NCI-H2196 treated with DMSO at 0.1 percent for 48 hours (cell line): ENCODE measurements at regions not wholly inside any gene's neighbourhood (a gene's known extent, or its start where the extent isn't known, plus 50 kb on each side); places are given as distances from the start of the nearest gene placed in this dataset.
A peak's percentile ranks its signal among the peaks of the same experiment; 100 is the strongest.

Experiments
- DNase-seq: peaks from one replicate; lab custom pipeline; 2025; ENCODE audit not compliant: unreplicated experiment; lab: John Stamatoyannopoulos, UW

- DNase-seq = no peak
These were observed 115.4 kb upstream of the KLF6 start for GRCh38 chr10:3900391-3900790.

DNA sequence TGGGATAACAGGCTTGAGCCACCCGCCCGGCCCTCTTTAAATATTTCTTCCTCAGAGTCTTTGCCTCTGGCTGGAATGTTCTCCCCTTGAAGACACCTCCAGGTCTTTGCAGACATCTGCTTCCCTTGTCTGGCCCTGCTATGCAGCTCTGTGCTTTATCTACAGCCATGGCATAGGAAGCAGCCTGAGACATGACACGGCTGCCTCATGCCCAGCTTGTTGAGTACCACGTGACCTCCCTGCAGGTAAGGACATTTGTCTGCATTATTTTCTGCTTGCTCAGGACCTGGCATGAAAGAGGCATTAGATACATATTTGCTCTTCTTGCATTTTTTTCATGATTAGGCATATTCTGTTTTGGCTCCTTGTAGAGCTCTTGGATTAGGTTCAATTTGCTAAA, 113.8 kb upstream of the KLF6 start:
- peak; percentile 67 for DNase-seq

- no peak for DNase-seq
These were observed 112.1 kb upstream of the KLF6 start for GRCh38 chr10:3897156-3897555.

DNA sequence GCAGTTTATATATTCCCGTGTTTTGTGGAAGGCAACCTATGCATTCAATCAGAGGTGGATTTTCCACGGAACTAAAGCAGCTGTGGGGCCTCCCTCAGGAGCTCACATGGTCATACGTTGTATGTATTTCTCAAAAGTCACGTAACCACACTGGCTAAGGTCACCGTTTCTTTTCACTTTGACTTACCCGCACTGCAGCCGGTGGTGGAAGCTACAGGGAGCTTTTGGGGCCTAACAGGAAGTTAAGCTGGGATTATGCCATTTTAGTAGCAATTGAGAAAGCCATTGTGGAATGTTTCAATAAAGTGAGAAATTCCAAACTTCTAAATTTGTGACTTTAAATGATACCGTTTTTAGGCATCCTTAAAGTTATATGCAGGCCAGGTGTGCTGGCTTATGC, 111.2 kb upstream of the KLF6 start:
- DNase-seq = no peak

GRCh38 chr10:3895045-3895631, 110.1 kb upstream of the KLF6 start:
- DNase-seq = no peak

- DNase-seq = no peak
These were observed 109.0 kb upstream of the KLF6 start for GRCh38 chr10:3893901-3894563.

- DNase-seq = no peak
These were observed 107.7 kb upstream of the KLF6 start for GRCh38 chr10:3892440-3893425.

GRCh38 chr10:3891396-3891795, 106.4 kb upstream of the KLF6 start:
- DNase-seq = no peak

- no peak for DNase-seq
These were observed 105.8 kb upstream of the KLF6 start for GRCh38 chr10:3890602-3891352.

DNA sequence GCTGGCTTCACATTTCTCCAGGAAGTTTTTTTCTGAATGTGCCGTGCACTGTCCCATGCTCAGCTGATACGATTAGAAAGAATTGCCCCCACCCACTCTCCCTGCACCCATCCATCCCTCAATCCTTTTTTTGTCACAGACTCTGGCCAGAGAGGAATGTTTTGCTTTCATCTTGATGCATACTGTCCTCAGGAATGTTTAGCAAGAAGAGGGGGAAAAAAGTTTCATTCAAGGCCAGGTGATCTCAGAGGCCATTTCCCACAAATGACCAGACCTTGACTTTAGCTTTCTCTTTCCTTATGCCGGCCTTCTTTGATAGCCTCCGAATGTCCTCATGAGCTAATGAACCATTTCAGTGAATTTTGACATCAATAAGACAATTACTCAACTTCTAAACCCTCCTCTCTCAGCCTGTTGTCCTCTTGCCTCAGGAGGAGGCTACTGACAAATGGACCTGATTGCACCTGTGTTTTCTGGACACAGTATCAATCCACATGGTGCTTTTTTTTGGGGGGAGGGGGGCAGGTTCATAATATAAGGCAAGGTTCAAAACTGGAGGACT, 105.0 kb upstream of the KLF6 start:
- no peak for DNase-seq

GRCh38 chr10:3887885-3888476, 103.0 kb upstream of the KLF6 start:
- DNase-seq = no peak

DNA sequence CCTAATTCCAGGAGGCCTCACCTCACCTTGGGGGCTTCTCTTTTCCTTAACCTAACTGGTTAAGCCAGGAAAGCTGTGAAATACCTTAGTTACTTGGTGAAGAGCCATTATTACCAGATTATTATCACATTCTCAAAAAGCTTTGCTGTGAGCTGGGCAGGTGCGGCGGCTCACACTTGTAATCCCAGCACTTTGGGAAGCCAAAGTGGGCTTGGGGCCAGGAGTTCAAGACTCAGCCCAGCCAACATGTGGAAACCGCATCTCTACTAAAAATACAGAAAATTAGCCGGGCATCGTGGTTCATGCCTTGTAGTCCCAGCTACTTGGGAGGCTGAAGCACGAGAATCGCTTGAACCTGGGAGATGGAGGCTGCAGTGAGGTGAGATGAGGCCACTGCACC, 102.4 kb upstream of the KLF6 start:
- no peak for DNase-seq

- no peak for DNase-seq
These were observed 101.7 kb upstream of the KLF6 start for GRCh38 chr10:3886641-3887251.

DNA sequence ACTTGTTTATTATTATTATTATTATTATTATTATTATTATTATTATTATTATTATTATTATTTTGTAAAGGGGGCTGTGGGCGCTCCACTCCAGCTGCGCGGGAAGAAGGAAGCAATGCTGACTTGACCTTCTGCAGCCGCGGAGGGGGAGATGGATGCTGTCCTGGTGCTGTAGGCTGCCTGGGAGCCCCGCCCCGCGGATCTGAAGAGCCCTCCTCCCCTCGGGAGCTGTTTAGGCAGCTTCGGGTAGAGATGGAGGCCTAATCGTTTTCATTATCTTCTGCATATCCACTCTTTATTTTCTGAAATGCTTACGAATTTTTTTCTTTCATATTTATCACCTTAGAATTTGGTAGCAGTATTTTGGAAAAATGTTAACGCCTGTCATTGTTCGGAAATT, 101.2 kb upstream of the KLF6 start:
- DNase-seq = no peak

GRCh38 chr10:3882855-3883254, 97.8 kb upstream of the KLF6 start:
- no peak for DNase-seq

GRCh38 chr10:3881622-3882021, 96.6 kb upstream of the KLF6 start:
- no peak for DNase-seq

DNA sequence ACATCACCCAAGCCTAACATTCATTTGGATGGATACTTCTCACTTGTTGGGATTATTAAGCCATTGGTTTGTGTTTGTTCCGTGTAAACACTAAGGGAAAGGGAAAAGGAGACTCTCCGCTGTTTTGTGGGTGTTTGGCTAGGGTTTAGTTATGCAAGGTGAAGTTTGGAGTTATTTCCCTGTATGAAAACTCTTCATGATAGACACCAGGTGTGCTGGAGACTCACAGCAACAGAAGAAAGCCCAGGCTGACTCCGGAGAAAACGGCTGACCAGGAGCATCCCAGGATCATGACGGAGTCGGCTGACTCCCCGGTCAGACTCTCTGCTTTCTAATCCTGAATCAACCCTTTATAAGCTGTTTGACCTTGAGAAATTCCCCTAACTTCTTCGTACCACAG, 94.1 kb upstream of the KLF6 start:
- no peak for DNase-seq

DNA sequence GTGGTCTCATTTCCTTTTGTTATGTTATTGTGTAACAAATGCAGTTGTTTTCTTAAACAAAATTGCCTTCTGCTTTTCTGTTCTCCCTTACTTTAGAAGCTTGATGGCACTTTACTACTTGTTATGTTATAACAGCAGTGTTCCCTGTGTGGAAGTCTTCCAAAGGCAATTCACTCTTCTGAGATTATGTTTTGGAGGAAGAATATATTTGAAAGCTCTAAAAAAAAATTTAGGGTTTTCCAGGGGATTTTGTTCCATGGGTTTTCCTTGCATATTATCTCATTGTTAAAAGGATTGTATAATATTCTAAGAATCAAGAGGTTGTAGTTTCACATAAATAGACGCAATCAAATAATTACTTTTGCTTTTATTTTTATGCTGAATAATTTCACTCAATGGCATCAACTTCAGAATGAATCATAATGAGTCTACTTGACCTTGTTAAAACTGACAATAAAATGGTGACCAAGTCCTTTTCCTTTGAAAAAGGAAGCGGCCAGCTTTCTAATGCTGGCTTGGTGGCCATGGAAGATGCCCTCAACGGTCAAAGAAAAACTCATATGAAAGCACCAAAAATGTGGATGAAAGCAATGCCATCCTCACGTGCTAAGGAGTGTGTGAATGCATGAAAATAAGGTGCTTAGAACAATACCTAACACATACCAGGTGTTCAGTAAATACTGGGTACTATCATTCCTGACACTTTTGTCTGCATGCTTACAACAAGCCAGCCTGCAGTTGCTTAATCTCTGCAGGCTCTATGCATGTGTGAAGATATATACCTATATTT, 92.4 kb upstream of the KLF6 start:
- DNase-seq = no peak

DNA sequence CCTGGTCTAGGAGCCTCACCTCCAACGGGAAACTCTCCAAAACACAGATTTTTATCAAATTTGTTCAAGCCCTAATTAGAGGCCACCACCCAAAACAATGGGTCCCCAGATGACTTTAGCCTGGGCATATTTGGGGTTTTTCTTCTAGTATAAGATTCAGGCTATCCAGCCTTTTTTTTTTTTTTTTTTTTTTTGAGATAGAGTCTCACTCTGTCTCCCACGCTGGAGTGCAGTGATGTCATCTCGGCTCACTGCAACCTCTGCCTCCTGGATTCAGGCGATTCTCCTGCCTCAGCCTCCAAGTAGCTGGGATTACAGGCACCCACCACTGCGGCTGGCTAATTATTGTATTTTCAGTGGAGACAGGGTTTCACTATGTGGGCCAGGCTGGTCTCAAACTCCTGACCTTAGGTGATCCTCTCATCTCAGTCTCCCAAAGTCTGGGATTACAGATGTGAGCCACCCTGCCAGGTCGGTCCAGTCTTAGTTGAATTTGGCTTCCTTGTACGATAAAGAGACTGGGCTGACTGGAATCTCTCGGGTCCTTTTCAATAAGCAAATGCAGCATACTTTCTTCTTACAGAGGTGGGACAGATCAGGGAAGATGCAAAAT, 91.4 kb upstream of the KLF6 start:
- DNase-seq = no peak
